CD14-positive monocyte (primary cell): ENCODE measurements at regions not wholly inside any gene's neighbourhood (a gene's known extent, or its start where the extent isn't known, plus 50 kb on each side); places are given as distances from the start of the nearest gene placed in this dataset.

ENCODE experiments used
- DNase-seq, 3 donors: peaks; one replicate each; pipeline ENCODE4 v3.0.0-alpha.2; 2011 to 2022
- H2AFZ ChIP-seq: 2 replicates; pipeline ENCODE4 v1.6.0; 2012; ENCODE audit warnings: mild to moderate bottlenecking, low read depth, low read length, inconsistent platforms; ENCODE audit not compliant: insufficient read depth, poor library complexity, severe bottlenecking
- H3K27ac ChIP-seq, 2 donors: 1 replicate in 1 of 2; 2 replicates in 1 of 2; pipeline ENCODE4 v1.5.1; 2012 to 2013; ENCODE audit warnings: low read length in 2 of 2, control low read depth in 1 of 2, inconsistent platforms in 1 of 2, low read depth in 1 of 2, mild to moderate bottlenecking in 1 of 2
- H3K27me3 ChIP-seq, 2 donors: one replicate each; pipeline versions ENCODE4 v1.6.0 to v1.6.1; 2011 to 2013; ENCODE audit warnings: low read length in 2 of 2; ENCODE audit not compliant: control insufficient read depth in 2 of 2, insufficient read depth in 2 of 2
- H3K36me3 ChIP-seq, 2 donors: replicated peaks in 1 of 2; 1 replicate in 1 of 2; 2 replicates in 1 of 2; pipeline versions ENCODE4 v1.5.1 to v1.6.1; 2012 to 2013; ENCODE audit warnings: low read length in 2 of 2, control low read depth in 1 of 2, inconsistent platforms in 1 of 2, mild to moderate bottlenecking in 1 of 2; ENCODE audit not compliant: insufficient read depth in 2 of 2, control insufficient read depth in 1 of 2
- H3K4me1 ChIP-seq, 2 donors: 1 replicate in 1 of 2; 2 replicates in 1 of 2; pipeline versions ENCODE4 v1.5.1 to v1.6.1; 2012 to 2013; ENCODE audit warnings: low read length in 2 of 2, control low read depth in 1 of 2, inconsistent platforms in 1 of 2, mild to moderate bottlenecking in 1 of 2, moderate library complexity in 1 of 2; ENCODE audit not compliant: insufficient read depth in 2 of 2, control insufficient read depth in 1 of 2
- H3K4me2 ChIP-seq: replicated peaks from 2 replicates; pipeline ENCODE3; 2012; ENCODE audit warnings: low read length, moderate library complexity, mild to moderate bottlenecking; ENCODE audit not compliant: poor library complexity, severe bottlenecking; ENCODE audit errors: extremely low read depth
- H3K4me3 ChIP-seq, 3 experiments: fragments of 200-600 bp in 1 of 3; sonication (generic) in 1 of 3; replicated peaks in 1 of 3; 1 replicate in 2 of 3; 2 replicates in 1 of 3; pipeline ENCODE4 v1.5.1; 2011 to 2013; ENCODE audit warnings: low read length in 3 of 3, mild to moderate bottlenecking in 3 of 3, control low read depth in 2 of 3, low read depth in 2 of 3, inconsistent platforms in 1 of 3, moderate library complexity in 1 of 3
- H3K79me2 ChIP-seq: 2 replicates; pipeline ENCODE4 v1.6.0; 2012; ENCODE audit warnings: mild to moderate bottlenecking, control low read depth, inconsistent platforms, low read length, moderate library complexity; ENCODE audit not compliant: insufficient read depth
- H3K9ac ChIP-seq: 2 replicates; pipeline ENCODE4 v1.6.0; 2017; ENCODE audit warnings: low read length, mild to moderate bottlenecking; ENCODE audit not compliant: insufficient read depth, poor library complexity, severe bottlenecking
- H3K9me3 ChIP-seq, 2 donors: replicated peaks in 1 of 2; 1 replicate in 1 of 2; 2 replicates in 1 of 2; pipeline versions ENCODE4 v1.5.1 to v1.6.1; 2012 to 2013; ENCODE audit warnings: low read length in 2 of 2, control low read depth in 1 of 2; ENCODE audit not compliant: control insufficient read depth in 1 of 2, insufficient read depth in 1 of 2
- H4K20me1 ChIP-seq: 2 replicates; pipeline ENCODE4 v1.6.0; 2012; ENCODE audit warnings: mild to moderate bottlenecking, low read length, control low read depth, moderate library complexity; ENCODE audit not compliant: insufficient read depth
- H3K27ac Mint-ChIP-seq, 7 donors: one replicate each; pipeline ENCODE4 v1.8.0; 2020; ENCODE audit warnings: mild to moderate bottlenecking in 7 of 7, mixed read lengths in 7 of 7, moderate library complexity in 6 of 7, inconsistent platforms in 2 of 7
- H3K27me3 Mint-ChIP-seq, 3 donors: one replicate each; pipeline ENCODE4 v1.8.0; 2021 to 2022; ENCODE audit warnings: low read depth in 3 of 3, mild to moderate bottlenecking in 3 of 3, mixed read lengths in 3 of 3, moderate library complexity in 3 of 3, inconsistent platforms in 1 of 3
- H3K36me3 Mint-ChIP-seq, 2 donors: one replicate each; pipeline ENCODE4 v1.8.0; 2020; ENCODE audit warnings: mixed read lengths in 2 of 2, inconsistent platforms in 1 of 2, mild to moderate bottlenecking in 1 of 2
- H3K4me1 Mint-ChIP-seq: one replicate; pipeline ENCODE4 v1.8.0; 2020; ENCODE audit warnings: mild to moderate bottlenecking, mixed read lengths
- H3K4me3 Mint-ChIP-seq, 2 donors: one replicate each; pipeline ENCODE4 v1.8.0; 2020; ENCODE audit warnings: mild to moderate bottlenecking in 2 of 2, mixed read lengths in 2 of 2, moderate library complexity in 1 of 2
- H3K9me3 Mint-ChIP-seq, 7 donors: one replicate each; pipeline ENCODE4 v1.8.0; 2020 to 2022; ENCODE audit warnings: mixed read lengths in 7 of 7, mild to moderate bottlenecking in 6 of 7, moderate library complexity in 6 of 7, inconsistent platforms in 2 of 7
- CTCF ChIP-seq: fragments of 200-600 bp; IDR thresholded peaks from one replicate; pipeline ENCODE4 v1.8.0; 2022; ENCODE audit warnings: antibody characterized with exemption, mild to moderate bottlenecking
- WGBS: methylation state at CpG from one replicate; pipeline ENCODE4 v1.1.5; 2013; ENCODE audit warnings: missing lambda C conversion rate; ENCODE audit not compliant: insufficient coverage; 5-methylcytosine and 5-hydroxymethylcytosine counted together
- intact Hi-C, 2 donors: fragments of 100-400 bp; cut with micrococcal nuclease; formaldehyde crosslinking; loops; one replicate each; pipeline versions ENCODE4 v1.15.0 to v1.15.1; 2023

- peaks cover 0 to 9% (median 0%) of the 10 kb centered on the region in 3 donors for H3K27me3 Mint-ChIP-seq
- H3K9me3 ChIP-seq, result no peaks in the 10 kb centered on the region
- no peaks in the 10 kb centered on the region for H3K27me3 ChIP-seq
- no peak for TF ChIP-seq CTCF
- H3K4me1 Mint-ChIP-seq, result no peaks in the 10 kb centered on the region
- no peak overlapping the region for H3K27ac Mint-ChIP-seq
- no peaks in the 10 kb centered on the region for H4K20me1 ChIP-seq
- H3K4me3 ChIP-seq, result no peak overlapping the region
- no peaks in the 10 kb centered on the region for H3K36me3 ChIP-seq
- H3K36me3 Mint-ChIP-seq, result no peaks in the 10 kb centered on the region
- H3K79me2 ChIP-seq, result no peaks in the 10 kb centered on the region
- no peak for DNase-seq
- no peak overlapping the region for H2AFZ ChIP-seq
- H3K4me1 ChIP-seq, result no peaks in the 10 kb centered on the region
- H3K27ac ChIP-seq, result no peak overlapping the region
- no peak overlapping the region for H3K4me3 Mint-ChIP-seq
- H3K9ac ChIP-seq, result no peak overlapping the region
- WGBS, result no CpG with 5 or more reads among the region's 1 CpG
- no peak overlapping the region for H3K4me2 ChIP-seq
- peaks cover 0 to 6% (median 2%) of the 10 kb centered on the region in 7 donors for H3K9me3 Mint-ChIP-seq
- intact Hi-C loops, result no loop called here
Measured at GRCh38 chr5:115736690-115737005, 79.8 kb downstream of the CDO1 start.

DNA sequence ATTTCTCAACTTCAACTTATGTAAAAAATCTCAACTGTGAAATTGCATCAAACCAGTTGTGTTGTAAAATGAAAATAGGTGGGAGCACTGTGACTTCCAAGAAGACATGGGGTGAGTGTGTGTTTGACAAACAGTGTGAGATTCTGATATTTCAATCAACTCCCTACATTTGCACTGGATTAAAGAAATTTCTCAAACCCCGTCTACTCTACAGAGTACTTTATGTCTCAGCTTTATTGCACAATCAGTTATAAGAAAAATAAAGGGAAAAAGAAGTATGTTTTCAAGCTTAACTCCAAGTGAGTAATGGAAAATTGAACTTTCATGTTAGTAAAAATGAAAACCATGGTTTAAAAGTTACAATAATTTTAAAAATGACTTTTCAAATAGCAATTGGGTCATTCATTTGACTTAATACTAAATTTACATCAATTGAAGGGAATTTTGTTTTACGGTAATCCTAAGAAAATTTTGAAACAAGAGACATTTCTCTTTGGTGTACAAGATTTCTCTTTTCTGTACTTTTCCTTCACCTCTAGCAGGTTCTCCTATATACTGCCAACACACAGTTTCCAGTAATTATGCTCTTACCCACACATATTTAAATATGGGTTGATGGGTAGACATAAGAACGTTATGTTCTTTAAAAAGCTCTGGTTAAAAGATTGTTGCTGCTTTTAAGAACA lies 80.3 kb downstream of the CDO1 start:
- no peak for TF ChIP-seq CTCF
- H3K27me3 Mint-ChIP-seq, result peaks cover 0 to 9% (median 0%) of the 10 kb centered on the region in 3 donors
- no CpG with 5 or more reads among the region's 3 CpGs for WGBS
- no peaks in the 10 kb centered on the region for H3K4me1 Mint-ChIP-seq
- no peaks in the 10 kb centered on the region for H3K36me3 Mint-ChIP-seq
- no peak overlapping the region for H3K4me3 ChIP-seq
- DNase-seq, result no peak
- H3K9me3 Mint-ChIP-seq, result peaks cover 0 to 6% (median 2%) of the 10 kb centered on the region in 7 donors
- H4K20me1 ChIP-seq, result no peaks in the 10 kb centered on the region
- no peaks in the 10 kb centered on the region for H3K27me3 ChIP-seq
- H3K4me1 ChIP-seq, result no peaks in the 10 kb centered on the region
- no peaks in the 10 kb centered on the region for H3K79me2 ChIP-seq
- no peak overlapping the region for H3K27ac ChIP-seq
- intact Hi-C loops, result no loop called here
- no peak overlapping the region for H3K27ac Mint-ChIP-seq
- no peaks in the 10 kb centered on the region for H3K36me3 ChIP-seq
- H3K9ac ChIP-seq, result no peak overlapping the region
- no peak overlapping the region for H3K4me3 Mint-ChIP-seq
- H2AFZ ChIP-seq, result no peak overlapping the region
- H3K4me2 ChIP-seq, result no peak overlapping the region
- H3K9me3 ChIP-seq, result no peaks in the 10 kb centered on the region
